H9 (cell line): ENCODE measurements at regions not wholly inside any gene's neighbourhood (a gene's known extent, or its start where the extent isn't known, plus 50 kb on each side); places are given as distances from the start of the nearest gene placed in this dataset.

Experiments
- DNase-seq: peaks from one replicate; pipeline ENCODE4 v3.0.0-alpha.2; 2017
- H2AFZ ChIP-seq: one replicate; pipeline ENCODE4 v1.6.1; 2013; ENCODE audit warnings: mild to moderate bottlenecking, low read length, control low read depth, moderate library complexity
- H2AK5ac ChIP-seq: 2 replicates; pipeline ENCODE4 v1.6.1; 2013; ENCODE audit warnings: low read length, control low read depth, mixed read lengths; ENCODE audit not compliant: insufficient read length
- H2BK120ac ChIP-seq: one replicate; pipeline ENCODE4 v1.6.1; 2013; ENCODE audit warnings: low read depth, mild to moderate bottlenecking, low read length, control low read depth, inconsistent platforms; ENCODE audit not compliant: poor library complexity, severe bottlenecking
- H2BK12ac ChIP-seq: 2 replicates; pipeline ENCODE4 v1.6.1; 2013; ENCODE audit warnings: low read length, control low read depth, mixed read lengths, low read depth; ENCODE audit not compliant: insufficient read length
- H2BK15ac ChIP-seq: 2 replicates; pipeline ENCODE4 v1.6.1; 2013; ENCODE audit warnings: low read depth, low read length, control low read depth
- H2BK20ac ChIP-seq: one replicate; pipeline ENCODE4 v1.6.1; 2013; ENCODE audit warnings: low read depth, mild to moderate bottlenecking, low read length, control low read depth, inconsistent platforms; ENCODE audit not compliant: poor library complexity, severe bottlenecking
- H2BK5ac ChIP-seq: 2 replicates; pipeline ENCODE4 v1.6.1; 2013; ENCODE audit warnings: low read length, control low read depth, mixed read lengths; ENCODE audit not compliant: insufficient read length
- H3K14ac ChIP-seq: 2 replicates; pipeline ENCODE4 v1.6.1; 2013; ENCODE audit warnings: low read length, control low read depth; ENCODE audit not compliant: insufficient read depth
- H3K18ac ChIP-seq: 2 replicates; pipeline ENCODE4 v1.6.1; 2013; ENCODE audit warnings: low read depth, mild to moderate bottlenecking, mixed read lengths, low read length, control low read depth; ENCODE audit not compliant: insufficient read length
- H3K23ac ChIP-seq: 2 replicates; pipeline ENCODE4 v1.6.1; 2013; ENCODE audit warnings: low read length, control low read depth, mixed read lengths, low read depth; ENCODE audit not compliant: insufficient read length
- H3K23me2 ChIP-seq: 2 replicates; pipeline ENCODE4 v1.6.1; 2013; ENCODE audit warnings: low read depth, mild to moderate bottlenecking, mixed read lengths, low read length, control low read depth; ENCODE audit not compliant: insufficient read length, poor library complexity, severe bottlenecking
- H3K27ac ChIP-seq: 2 replicates; pipeline ENCODE4 v1.5.1; 2013; ENCODE audit warnings: low read length, control low read depth, mixed read lengths, low read depth; ENCODE audit not compliant: insufficient read length
- H3K27me3 ChIP-seq: 2 replicates; pipeline ENCODE4 v1.6.1; 2013; ENCODE audit warnings: low read length, control low read depth, inconsistent platforms; ENCODE audit not compliant: insufficient read depth
- H3K4ac ChIP-seq: 2 replicates; pipeline ENCODE4 v1.6.1; 2013; ENCODE audit warnings: low read depth, mild to moderate bottlenecking, control low read depth, inconsistent platforms, low read length, moderate library complexity
- H3K4me1 ChIP-seq: 2 replicates; pipeline ENCODE4 v1.6.1; 2013; ENCODE audit warnings: low read length, control low read depth, inconsistent platforms; ENCODE audit not compliant: insufficient read depth
- H3K4me2 ChIP-seq: 2 replicates; pipeline ENCODE4 v1.6.1; 2013; ENCODE audit warnings: low read length, control low read depth, mixed read lengths; ENCODE audit not compliant: insufficient read length, insufficient read depth
- H3K56ac ChIP-seq: 2 replicates; pipeline ENCODE4 v1.6.1; 2013; ENCODE audit warnings: low read depth, mild to moderate bottlenecking, mixed read lengths, low read length, control low read depth; ENCODE audit not compliant: insufficient read length
- H3K79me1 ChIP-seq: 2 replicates; pipeline ENCODE4 v1.6.1; 2013; ENCODE audit warnings: low read depth, mild to moderate bottlenecking, moderate library complexity, low read length, control low read depth, inconsistent platforms; ENCODE audit not compliant: insufficient read depth, poor library complexity, severe bottlenecking
- H3K79me2 ChIP-seq: 2 replicates; pipeline ENCODE4 v1.6.1; 2013; ENCODE audit warnings: low read length, control low read depth, inconsistent platforms; ENCODE audit not compliant: insufficient read depth
- H3K9ac ChIP-seq: 2 replicates; pipeline ENCODE4 v1.6.1; 2013; ENCODE audit warnings: low read length, control low read depth, mixed read lengths; ENCODE audit not compliant: insufficient read length; ENCODE audit errors: extremely low read depth
- H3K9me3 ChIP-seq: one replicate; pipeline ENCODE4 v1.6.1; 2013; ENCODE audit warnings: low read depth, low read length, inconsistent platforms; ENCODE audit not compliant: control insufficient read depth
- H3T11ph ChIP-seq: one replicate; pipeline ENCODE4 v1.6.1; 2013; ENCODE audit warnings: mild to moderate bottlenecking, low read length, control low read depth, inconsistent platforms
- H4K20me1 ChIP-seq: one replicate; pipeline ENCODE4 v1.6.1; 2013; ENCODE audit not compliant: control insufficient read depth, insufficient read length, insufficient read depth
- H4K5ac ChIP-seq: 2 replicates; pipeline ENCODE4 v1.6.1; 2013; ENCODE audit warnings: low read depth, mild to moderate bottlenecking, mixed read lengths, low read length, control low read depth; ENCODE audit not compliant: insufficient read length
- H4K8ac ChIP-seq: replicated peaks from 2 replicates; pipeline ENCODE4 v1.6.1; 2013; ENCODE audit warnings: low read length, control low read depth, mixed read lengths, low read depth; ENCODE audit not compliant: insufficient read length
- H4K91ac ChIP-seq: 2 replicates; pipeline ENCODE4 v1.6.1; 2013; ENCODE audit warnings: low read depth, mild to moderate bottlenecking, moderate library complexity, mixed read lengths, low read length, control low read depth; ENCODE audit not compliant: insufficient read length
- H3K27ac Mint-ChIP-seq, 3 experiments: 2 replicates in 2 of 3; 3 replicates in 1 of 3; pipeline ENCODE4 v1.8.0; 2020 to 2021; ENCODE audit warnings: mixed read lengths in 3 of 3, mild to moderate bottlenecking in 1 of 3, moderate library complexity in 1 of 3
- H3K27me3 Mint-ChIP-seq: 2 replicates; pipeline ENCODE4 v1.8.0; 2021; ENCODE audit warnings: low read depth, mild to moderate bottlenecking, moderate library complexity, mixed read lengths
- H3K36me3 Mint-ChIP-seq, 3 experiments: 2 replicates in 2 of 3; 3 replicates in 1 of 3; pipeline ENCODE4 v1.8.0; 2020 to 2021; ENCODE audit warnings: low read depth in 3 of 3, mixed read lengths in 3 of 3; ENCODE audit not compliant: insufficient read depth in 1 of 3
- H3K4me1 Mint-ChIP-seq, 2 experiments: 2 replicates each; pipeline ENCODE4 v1.8.0; 2020; ENCODE audit warnings: mixed read lengths in 2 of 2
- H3K4me3 Mint-ChIP-seq, 2 experiments: 2 replicates in 1 of 2; 3 replicates in 1 of 2; pipeline ENCODE4 v1.8.0; 2020 to 2021; ENCODE audit warnings: mild to moderate bottlenecking in 2 of 2, mixed read lengths in 2 of 2, moderate library complexity in 1 of 2
- H3K9me3 Mint-ChIP-seq, 2 experiments: 2 replicates in 1 of 2; 3 replicates in 1 of 2; pipeline ENCODE4 v1.8.0; 2020; ENCODE audit warnings: mild to moderate bottlenecking in 2 of 2, mixed read lengths in 2 of 2, moderate library complexity in 1 of 2
- CTCF ChIP-seq: fragments of 200-600 bp; sonication (generic); conservative IDR thresholded peaks from 3 replicates; pipeline ENCODE4 v1.8.0; 2021; ENCODE audit warnings: antibody characterized with exemption, mild to moderate bottlenecking
- WGBS: extraction: QIAGEN DNeasy Blood & Tissue Kit; methylation state at CpG from one replicate; pipeline ENCODE4 v1.1.7; 2013; ENCODE audit warnings: missing lambda C conversion rate, low lambda C conversion rate, mixed read lengths; ENCODE audit not compliant: insufficient read length; ENCODE audit errors: extremely low coverage; 5-methylcytosine and 5-hydroxymethylcytosine counted together

GRCh38 chr10:21242915-21243314 is 282.6 kb downstream of the SKIDA1 start:
- H2BK20ac ChIP-seq = no peak overlapping the region
- no peaks in the 10 kb centered on the region for H3K23me2 ChIP-seq
- no peak overlapping the region for H2BK15ac ChIP-seq
- H3K27me3 Mint-ChIP-seq = no peaks in the 10 kb centered on the region
- H3K4ac ChIP-seq = no peak overlapping the region
- H3T11ph ChIP-seq = no peak overlapping the region
- H2BK12ac ChIP-seq = no peak overlapping the region
- no peak for DNase-seq
- no peak overlapping the region for H2AFZ ChIP-seq
- no peaks in the 10 kb centered on the region for H3K79me1 ChIP-seq
- no peaks in the 10 kb centered on the region for H3K9me3 Mint-ChIP-seq
- peaks cover 0 to 4% (median 0%) of the 10 kb centered on the region in 3 experiments; a peak in 3 of 7 replicates for H3K36me3 Mint-ChIP-seq
- H2BK120ac ChIP-seq = no peak overlapping the region
- H3K9ac ChIP-seq = no peak overlapping the region
- no peak overlapping the region for H3K4me3 Mint-ChIP-seq
- H3K18ac ChIP-seq = no peak overlapping the region
- H3K4me1 ChIP-seq = no peaks in the 10 kb centered on the region; the same call in 1 of the 2 replicates
- no peak overlapping the region for H2BK5ac ChIP-seq
- H3K4me2 ChIP-seq = no peak overlapping the region
- H3K23ac ChIP-seq = no peak overlapping the region
- no peak overlapping the region for H2AK5ac ChIP-seq
- no peak for TF ChIP-seq CTCF
- H3K27ac ChIP-seq = no peak overlapping the region
- H3K27me3 ChIP-seq = no peaks in the 10 kb centered on the region
- no peak overlapping the region for H3K56ac ChIP-seq
- no peaks in the 10 kb centered on the region for H4K20me1 ChIP-seq
- H3K79me2 ChIP-seq = no peaks in the 10 kb centered on the region
- H3K14ac ChIP-seq = no peak overlapping the region
- WGBS = no CpG with 5 or more reads among the region's 3 CpGs
- H4K8ac ChIP-seq = no peak overlapping the region
- peak overlapping the region in 2 of 3 experiments; percentile 50 to 57; a peak in 3 of 7 replicates for H3K27ac Mint-ChIP-seq
- no peak overlapping the region for H4K91ac ChIP-seq
- H4K5ac ChIP-seq = no peak overlapping the region
- no peaks in the 10 kb centered on the region for H3K9me3 ChIP-seq
- peaks cover 2 to 3% of the 10 kb centered on the region in 2 experiments; a peak in 2 of 4 replicates for H3K4me1 Mint-ChIP-seq
